GM12874 (cell line): ENCODE measurements at regions not wholly inside any gene's neighbourhood (a gene's known extent, or its start where the extent isn't known, plus 50 kb on each side); places are given as distances from the start of the nearest gene placed in this dataset.

Experiments
- CTCF ChIP-seq: IDR thresholded peaks from 2 replicates; pipeline ENCODE4 v1.5.1; 2011; ENCODE audit warnings: low read depth, mild to moderate bottlenecking, control low read depth, low read length, moderate library complexity; ENCODE audit not compliant: insufficient read depth

- TF ChIP-seq CTCF = no peak
Measured at GRCh38 chrX:101729986-101730385, 70.3 kb upstream of the ARMCX2 start.
